Liver (tissue), 8 donors: ENCODE measurements at regions not wholly inside any gene's neighbourhood (a gene's known extent, or its start where the extent isn't known, plus 50 kb on each side); places are given as distances from the start of the nearest gene placed in this dataset.

ENCODE experiments used
- DNase-seq: peaks from one replicate; pipeline ENCODE4 v3.0.0-alpha.2; 2017; ENCODE audit warnings: low spot score
- H3K27ac ChIP-seq, 2 donors: one replicate each; pipeline ENCODE4 v1.7.0; 2013; ENCODE audit warnings: inconsistent platforms in 2 of 2, low read length in 2 of 2, control low read depth in 1 of 2, low read depth in 1 of 2, mild to moderate bottlenecking in 1 of 2
- H3K27me3 ChIP-seq, 4 donors: one replicate each; pipeline versions ENCODE4 v1.6.1 to v1.7.0; 2013; ENCODE audit warnings: low read length in 3 of 4, inconsistent platforms in 1 of 4, mild to moderate bottlenecking in 1 of 4, moderate library complexity in 1 of 4; ENCODE audit not compliant: control insufficient read depth in 4 of 4, insufficient read depth in 4 of 4
- H3K36me3 ChIP-seq, 4 donors: one replicate each; pipeline versions ENCODE4 v1.6.1 to v1.7.0; 2013; ENCODE audit warnings: low read length in 3 of 4, mild to moderate bottlenecking in 3 of 4, low read depth in 1 of 4, moderate library complexity in 1 of 4; ENCODE audit not compliant: control insufficient read depth in 4 of 4, insufficient read depth in 3 of 4
- H3K4me1 ChIP-seq, 4 donors: one replicate each; pipeline versions ENCODE4 v1.6.1 to v1.7.0; 2013; ENCODE audit warnings: low read length in 3 of 4, mild to moderate bottlenecking in 3 of 4, moderate library complexity in 1 of 4; ENCODE audit not compliant: control insufficient read depth in 4 of 4, insufficient read depth in 4 of 4
- H3K4me3 ChIP-seq, 3 donors: one replicate each; pipeline versions ENCODE4 v1.6.1 to v1.7.0; 2013; ENCODE audit warnings: low read length in 3 of 3, control low read depth in 1 of 3, low read depth in 1 of 3, mild to moderate bottlenecking in 1 of 3
- H3K9ac ChIP-seq, 2 donors: one replicate each; pipeline ENCODE4 v1.7.0; 2013; ENCODE audit warnings: low read length in 2 of 2, mild to moderate bottlenecking in 2 of 2, moderate library complexity in 2 of 2, control low read depth in 1 of 2, low read depth in 1 of 2
- H3K9me3 ChIP-seq, 4 donors: one replicate each; pipeline versions ENCODE4 v1.6.1 to v1.7.0; 2013; ENCODE audit warnings: low read length in 3 of 4; ENCODE audit not compliant: control insufficient read depth in 4 of 4
- ATF3 ChIP-seq: IDR thresholded peaks from 2 replicates; pipeline ENCODE4 v1.6.1; 2016; ENCODE audit warnings: antibody characterized with exemption
- CTCF ChIP-seq: fragments of 150-350 bp; IDR thresholded peaks from 2 replicates; pipeline ENCODE4 v1.5.1; 2017; ENCODE audit warnings: improper control_type of control experiment, low read depth, low read length; ENCODE audit not compliant: missing input control
- EGR1 ChIP-seq, 2 donors: IDR thresholded peaks; 2 replicates each; pipeline ENCODE4 v1.6.1; 2016 to 2018; ENCODE audit warnings: antibody characterized with exemption in 2 of 2, low read depth in 2 of 2
- FOXA1 ChIP-seq: IDR thresholded peaks from 2 replicates; pipeline ENCODE4 v1.6.1; 2016; ENCODE audit warnings: antibody characterized with exemption
- FOXA2 ChIP-seq: IDR thresholded peaks from 2 replicates; pipeline ENCODE4 v1.6.1; 2016; ENCODE audit warnings: antibody characterized with exemption
- GABPA ChIP-seq, 2 donors: IDR thresholded peaks in 1 of 2; conservative IDR thresholded peaks in 1 of 2; 2 replicates each; pipeline ENCODE4 v1.6.1; 2016; ENCODE audit warnings: antibody characterized with exemption in 2 of 2, mild to moderate bottlenecking in 1 of 2, moderate library complexity in 1 of 2
- HNF4A ChIP-seq, 2 donors: conservative IDR thresholded peaks; 2 replicates each; pipeline ENCODE4 v1.6.1; 2016; ENCODE audit warnings: antibody characterized with exemption in 2 of 2, mild to moderate bottlenecking in 2 of 2
- HNF4G ChIP-seq: IDR thresholded peaks from 2 replicates; pipeline ENCODE4 v1.6.1; 2016; ENCODE audit warnings: antibody characterized with exemption
- JUND ChIP-seq, 2 donors: IDR thresholded peaks; 2 replicates each; pipeline ENCODE4 v1.6.1; 2016; ENCODE audit warnings: antibody characterized with exemption in 2 of 2
- MAX ChIP-seq: IDR thresholded peaks from 2 replicates; pipeline ENCODE4 v1.6.1; 2016; ENCODE audit warnings: antibody characterized with exemption
- NR2F2 ChIP-seq: IDR thresholded peaks from 2 replicates; pipeline ENCODE4 v1.6.1; 2016; ENCODE audit warnings: antibody characterized with exemption
- RAD21 ChIP-seq, 2 donors: IDR thresholded peaks; 2 replicates each; pipeline ENCODE4 v1.6.1; 2016; ENCODE audit warnings: antibody characterized with exemption in 2 of 2, mild to moderate bottlenecking in 2 of 2
- REST ChIP-seq: IDR thresholded peaks from 2 replicates; pipeline ENCODE4 v1.6.1; 2016; ENCODE audit warnings: antibody characterized with exemption, mild to moderate bottlenecking
- RXRA ChIP-seq, 2 donors: IDR thresholded peaks; 2 replicates each; pipeline ENCODE4 v1.6.1; 2017 to 2018; ENCODE audit warnings: antibody characterized with exemption in 2 of 2, mild to moderate bottlenecking in 1 of 2
- SP1 ChIP-seq: IDR thresholded peaks from 2 replicates; pipeline ENCODE4 v1.6.1; 2018; ENCODE audit warnings: antibody characterized with exemption, mild to moderate bottlenecking
- TAF1 ChIP-seq: conservative IDR thresholded peaks from 2 replicates; pipeline ENCODE4 v1.6.1; 2016; ENCODE audit warnings: antibody characterized with exemption, mild to moderate bottlenecking
- YY1 ChIP-seq: IDR thresholded peaks from 2 replicates; pipeline ENCODE4 v1.6.1; 2016; ENCODE audit warnings: antibody characterized with exemption, mild to moderate bottlenecking
- ZBTB33 ChIP-seq: IDR thresholded peaks from 2 replicates; pipeline ENCODE4 v1.6.1; 2016; ENCODE audit warnings: antibody characterized with exemption
- WGBS: extraction: QIAGEN DNeasy Blood & Tissue Kit; methylation state at CpG from one replicate; pipeline ENCODE4 v1.1.7; 2013; 5-methylcytosine and 5-hydroxymethylcytosine counted together
- donor health status: healthy.
- donor health status: healthy.
- donor health status: healthy.
- donor health status: healthy.
- donor health status: healthy.

- DNase-seq = no peak
- 49% methylated on average over 2 of the region's 2 CpGs for WGBS
- no peak overlapping the region for H3K4me3 ChIP-seq
- H3K4me1 ChIP-seq = peaks cover 2 to 18% (median 15%) of the 10 kb centered on the region in 4 donors
- H3K27me3 ChIP-seq = no peaks in the 10 kb centered on the region
- peak overlapping the region in 1 of 2 donors; percentile 61 for H3K9ac ChIP-seq
- H3K36me3 ChIP-seq = no peaks in the 10 kb centered on the region
- TF ChIP-seq CTCF (no peak), REST (peak; percentile 11), NR2F2 (peak; percentile 36), FOXA1 (no peak), HNF4A (conservative IDR thresholded peaks at IDR 0.05) (no peak), YY1 (peak; percentile 37), TAF1 (no peak), ZBTB33 (peak; percentile 34), JUND (IDR thresholded peaks at IDR 0.05) (peak; percentile 46 to 65), HNF4G (no peak), ATF3 (no peak), RXRA (IDR thresholded peaks at IDR 0.05) (peak in 1 of 2 donors; percentile 14), FOXA2 (no peak), EGR1 (IDR thresholded peaks at IDR 0.05; ENCODE audit: low read depth in 2 of 2) (no peak), RAD21 (IDR thresholded peaks at IDR 0.05) (no peak), SP1 (peak; percentile 32), MAX (no peak), GABPA (IDR thresholded peaks at IDR 0.05 in 1 of 2, conservative IDR thresholded peaks at IDR 0.05 in 1 of 2) (no peak)
- H3K9me3 ChIP-seq = no peaks in the 10 kb centered on the region
- H3K27ac ChIP-seq = peak overlapping the region; percentile 72 to 74
These were observed 123.3 kb upstream of the COL21A1 start for GRCh38 chr6:56370561-56371211.
